ENCODE measurements at regions not wholly inside any gene's neighbourhood (a gene's known extent, or its start where the extent isn't known, plus 50 kb on each side); places are given as distances from the start of the nearest gene placed in this dataset.

DNA sequence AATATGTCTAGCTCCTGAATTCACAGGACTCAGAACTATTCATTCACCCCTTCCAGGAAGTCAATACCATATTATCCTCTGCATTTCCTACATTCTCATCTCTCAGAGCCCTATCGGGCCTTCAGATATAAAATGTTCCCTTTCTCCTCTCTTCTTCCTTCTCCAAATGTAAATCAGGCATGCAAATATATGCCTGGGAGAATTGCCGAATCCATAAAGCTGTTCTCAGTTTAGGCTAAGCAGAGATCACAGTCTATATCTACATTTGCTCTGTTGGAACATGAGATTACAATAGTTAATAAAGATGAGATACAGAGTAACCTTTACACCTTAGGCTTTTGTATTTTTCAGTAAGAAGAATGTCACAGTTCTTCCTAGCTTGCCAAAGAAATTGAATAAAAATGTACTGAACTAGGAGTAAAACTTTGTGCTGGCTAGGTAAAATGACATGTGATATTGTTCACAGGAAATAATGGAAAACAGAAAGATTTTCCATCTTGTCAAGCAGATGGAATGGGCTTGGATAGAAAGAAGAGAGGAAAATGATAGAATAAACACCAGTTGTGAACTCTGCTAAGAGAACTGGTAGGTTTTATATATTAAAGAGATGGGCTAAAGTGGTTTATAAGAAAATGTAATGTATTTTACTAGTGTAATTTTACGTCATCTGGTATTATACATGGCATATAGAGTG lies 161.5 kb downstream of the NRIP1 start:
- TF ChIP-seq, protein P1, sequence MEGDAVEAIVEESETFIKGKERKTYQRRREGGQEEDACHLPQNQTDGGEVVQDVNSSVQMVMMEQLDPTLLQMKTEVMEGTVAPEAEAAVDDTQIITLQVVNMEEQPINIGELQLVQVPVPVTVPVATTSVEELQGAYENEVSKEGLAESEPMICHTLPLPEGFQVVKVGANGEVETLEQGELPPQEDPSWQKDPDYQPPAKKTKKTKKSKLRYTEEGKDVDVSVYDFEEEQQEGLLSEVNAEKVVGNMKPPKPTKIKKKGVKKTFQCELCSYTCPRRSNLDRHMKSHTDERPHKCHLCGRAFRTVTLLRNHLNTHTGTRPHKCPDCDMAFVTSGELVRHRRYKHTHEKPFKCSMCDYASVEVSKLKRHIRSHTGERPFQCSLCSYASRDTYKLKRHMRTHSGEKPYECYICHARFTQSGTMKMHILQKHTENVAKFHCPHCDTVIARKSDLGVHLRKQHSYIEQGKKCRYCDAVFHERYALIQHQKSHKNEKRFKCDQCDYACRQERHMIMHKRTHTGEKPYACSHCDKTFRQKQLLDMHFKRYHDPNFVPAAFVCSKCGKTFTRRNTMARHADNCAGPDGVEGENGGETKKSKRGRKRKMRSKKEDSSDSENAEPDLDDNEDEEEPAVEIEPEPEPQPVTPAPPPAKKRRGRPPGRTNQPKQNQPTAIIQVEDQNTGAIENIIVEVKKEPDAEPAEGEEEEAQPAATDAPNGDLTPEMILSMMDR (conservative IDR thresholded peaks at IDR 0.05; ENCODE audit: low read depth, low read length) = no peak
- TF ChIP-seq EZH2phosphoT487 (IDR thresholded peaks at IDR 0.05; ENCODE audit: borderline replicate concordance, low read length) = no peak
